ENCODE measurements at regions not wholly inside any gene's neighbourhood (a gene's known extent, or its start where the extent isn't known, plus 50 kb on each side); places are given as distances from the start of the nearest gene placed in this dataset.

DNA sequence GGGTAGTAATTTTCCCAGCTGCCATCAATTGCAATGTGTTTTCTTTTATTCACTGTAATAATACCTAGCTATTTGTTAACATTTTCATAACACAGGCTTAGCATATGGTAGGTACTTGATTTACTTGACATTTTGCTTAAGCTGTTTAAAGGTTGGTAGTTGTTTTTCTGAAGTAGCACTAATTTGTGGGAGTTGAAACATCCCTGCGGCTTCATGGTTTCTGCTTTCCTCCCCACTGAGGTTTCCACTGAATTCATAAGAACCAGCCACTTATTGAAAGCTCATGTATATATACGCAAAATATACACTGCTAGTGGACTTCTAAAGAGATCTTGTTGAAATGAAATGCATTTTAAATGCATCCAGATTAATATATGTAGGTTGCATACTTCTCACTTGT is 559.9 kb downstream of the TLE4 start:
- ChIA-PET POLR2A (no interaction called here), CTCF (no interaction called here)
- Histone ChIP-seq H3K4me1 (ENCODE audit: insufficient read depth, low read length) (no peaks in the 10 kb centered on the region), H3K4me3 (ENCODE audit: low read length) (no peak overlapping the region), H3K36me3 (ENCODE audit: insufficient read depth, low read length) (no peaks in the 10 kb centered on the region), H3K9me3 (ENCODE audit: low read length) (no peaks in the 10 kb centered on the region), H3K27ac (ENCODE audit: low read depth, low read length) (no peak overlapping the region), H3K27me3 (ENCODE audit: insufficient read depth, low read length, poor library complexity, severe bottlenecking) (no peaks in the 10 kb centered on the region)
- Mint-ChIP-seq H3K9me3 (no peaks in the 10 kb centered on the region), H3K4me3 (no peak overlapping the region), H3K4me1 (peaks cover 0 to 5% (median 0%) of the 10 kb centered on the region in 3 donors), H3K36me3 (no peaks in the 10 kb centered on the region), H3K27ac (no peak overlapping the region), H3K27me3 (peaks cover 0 to 2% of the 10 kb centered on the region in 2 donors)
- DNase-seq: no peak

DNA sequence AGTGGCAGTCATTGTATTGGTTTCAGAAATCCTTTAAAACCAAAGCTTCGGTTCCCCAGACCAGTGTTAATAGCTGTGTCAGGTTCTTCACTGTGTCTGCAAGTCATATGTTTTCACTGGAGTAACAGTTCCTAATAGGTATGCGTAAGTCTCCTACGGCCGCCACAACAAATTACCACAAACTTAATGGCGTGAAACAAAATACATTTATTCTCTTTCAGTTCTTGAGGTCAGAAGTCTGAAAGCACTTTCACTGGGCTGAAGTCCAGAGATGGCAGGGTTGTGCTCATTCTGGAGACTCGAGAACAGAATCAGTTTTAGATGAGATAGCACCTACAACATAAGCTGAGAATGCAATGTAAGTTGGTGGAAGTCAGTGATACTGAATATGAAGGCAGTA is 556.2 kb downstream of the TLE4 start:
- H3K9me3 ChIP-seq (ENCODE audit: low read length): no peaks in the 10 kb centered on the region
- Mint-ChIP-seq H3K36me3 (no peaks in the 10 kb centered on the region), H3K4me1 (no peaks in the 10 kb centered on the region), H3K27ac (no peak overlapping the region), H3K4me3 (no peak overlapping the region), H3K9me3 (no peaks in the 10 kb centered on the region), H3K27me3 (peaks cover 0 to 5% of the 10 kb centered on the region in 2 donors)
- DNase-seq: no peak
- no peaks in the 10 kb centered on the region for H3K27me3 ChIP-seq (ENCODE audit: insufficient read depth, low read length, poor library complexity, severe bottlenecking)
- no peaks in the 10 kb centered on the region for H3K4me1 ChIP-seq (ENCODE audit: insufficient read depth, low read length)
- H3K27ac ChIP-seq (ENCODE audit: low read depth, low read length): no peak overlapping the region
- ChIA-PET CTCF (no interaction called here), POLR2A (no interaction called here)
- H3K4me3 ChIP-seq (ENCODE audit: low read length): no peak overlapping the region
- H3K36me3 ChIP-seq (ENCODE audit: insufficient read depth, low read length): no peaks in the 10 kb centered on the region

DNA sequence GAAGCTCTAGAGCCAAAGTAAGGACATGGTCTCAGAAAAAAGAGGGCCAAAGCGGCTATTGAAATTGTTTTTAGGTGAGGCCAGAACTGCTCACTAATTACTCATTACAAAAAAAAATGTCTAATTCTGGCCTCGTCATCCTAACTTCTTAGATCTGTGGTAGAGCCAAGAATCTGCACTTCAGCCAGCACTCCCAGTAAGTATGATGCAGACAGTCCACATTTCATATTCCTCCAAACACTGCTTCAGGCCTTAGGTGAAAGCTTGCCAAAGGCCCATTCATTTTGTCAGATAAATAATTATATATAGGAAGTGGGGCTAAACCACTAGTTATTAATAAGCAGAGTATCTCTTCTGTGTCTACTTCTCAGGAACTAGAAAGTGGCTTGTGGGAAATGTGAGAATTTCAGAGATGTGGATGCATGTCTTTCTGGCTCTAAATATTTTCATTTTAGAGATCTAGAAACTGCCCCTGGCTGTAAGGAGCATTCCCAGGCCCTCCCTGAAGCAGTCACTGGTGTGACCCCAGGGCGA is 554.0 kb downstream of the TLE4 start:
- no peak for DNase-seq
- Histone ChIP-seq H3K4me1 (ENCODE audit: insufficient read depth, low read length) (no peaks in the 10 kb centered on the region), H3K36me3 (ENCODE audit: insufficient read depth, low read length) (no peaks in the 10 kb centered on the region), H3K27me3 (ENCODE audit: insufficient read depth, low read length, poor library complexity, severe bottlenecking) (no peaks in the 10 kb centered on the region), H3K4me3 (ENCODE audit: low read length) (no peak overlapping the region), H3K9me3 (ENCODE audit: low read length) (no peaks in the 10 kb centered on the region), H3K27ac (ENCODE audit: low read depth, low read length) (no peak overlapping the region)
- H3K27ac Mint-ChIP-seq: no peak overlapping the region
- no peaks in the 10 kb centered on the region for H3K36me3 Mint-ChIP-seq
- no peak overlapping the region for H3K4me3 Mint-ChIP-seq
- peaks cover 0 to 5% of the 10 kb centered on the region in 2 donors for H3K27me3 Mint-ChIP-seq
- H3K4me1 Mint-ChIP-seq: no peaks in the 10 kb centered on the region
- H3K9me3 Mint-ChIP-seq: peaks cover 0 to under 1% (median 0%) of the 10 kb centered on the region in 5 donors
- ChIA-PET CTCF (no interaction called here), POLR2A (no interaction called here)

DNA sequence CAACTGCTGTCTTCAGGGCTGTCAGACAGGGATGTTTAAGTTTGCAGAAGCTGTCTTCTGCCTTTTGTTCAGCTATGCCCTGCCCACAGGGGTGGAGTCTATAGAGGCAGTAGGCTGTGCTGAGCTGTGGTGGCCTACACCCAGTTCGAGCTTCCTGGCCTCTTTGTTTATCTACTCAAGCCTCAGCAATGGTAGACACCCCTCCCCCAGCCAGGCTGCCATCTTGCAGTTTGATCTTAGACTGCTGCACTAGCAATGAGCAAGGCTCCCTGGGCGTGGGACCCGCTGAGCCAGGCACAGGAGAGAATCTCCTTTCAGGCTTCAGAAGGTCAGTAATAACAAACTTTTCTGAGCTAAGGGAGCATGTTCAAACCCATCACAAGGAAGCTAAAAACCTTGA is 545.3 kb downstream of the TLE4 start:
- H3K27me3 Mint-ChIP-seq: peaks cover 3 to 18% of the 10 kb centered on the region in 2 donors

DNA sequence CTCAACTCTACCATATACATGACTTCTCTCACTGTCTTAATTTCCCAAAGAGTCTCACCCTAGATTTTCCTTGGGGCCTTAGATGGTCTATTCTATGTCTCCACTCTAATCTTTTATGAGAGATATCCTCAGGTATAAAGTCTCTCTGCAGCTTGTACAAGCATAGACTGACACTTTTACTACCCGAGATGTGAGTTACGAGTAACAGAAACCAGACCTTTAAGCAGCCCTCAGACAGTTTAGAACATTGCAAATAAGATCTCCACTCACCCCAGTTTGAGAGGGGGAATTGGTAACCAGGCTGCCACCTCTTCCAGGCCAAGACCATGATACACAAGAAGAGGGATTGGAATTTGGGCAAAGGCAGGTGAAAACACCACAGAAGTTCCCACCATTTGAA is 542.5 kb downstream of the TLE4 start:
- Mint-ChIP-seq H3K36me3 (no peaks in the 10 kb centered on the region), H3K27ac (no peak overlapping the region), H3K4me1 (no peaks in the 10 kb centered on the region), H3K9me3 (peaks cover 0 to 5% (median 4%) of the 10 kb centered on the region in 5 donors), H3K4me3 (no peak overlapping the region), H3K27me3 (peaks cover 3 to 18% of the 10 kb centered on the region in 2 donors)
- DNase-seq: no peak
- H3K4me1 ChIP-seq (ENCODE audit: insufficient read depth, low read length): no peaks in the 10 kb centered on the region
- POLR2A ChIA-PET: no interaction called here
- H3K27me3 ChIP-seq (ENCODE audit: insufficient read depth, low read length, poor library complexity, severe bottlenecking): no peaks in the 10 kb centered on the region
- CTCF ChIA-PET: no interaction called here
- no peak overlapping the region for H3K4me3 ChIP-seq (ENCODE audit: low read length)
- H3K9me3 ChIP-seq (ENCODE audit: low read length): no peaks in the 10 kb centered on the region
- no peak overlapping the region for H3K27ac ChIP-seq (ENCODE audit: low read depth, low read length)
- no peaks in the 10 kb centered on the region for H3K36me3 ChIP-seq (ENCODE audit: insufficient read depth, low read length)

More for the DNA sequence above, 545.3 kb downstream of the TLE4 start:
- Mint-ChIP-seq H3K9me3 (peaks cover 0 to 8% (median 4%) of the 10 kb centered on the region in 5 donors), H3K4me3 (no peak overlapping the region), H3K4me1 (no peaks in the 10 kb centered on the region), H3K27ac (no peak overlapping the region), H3K36me3 (no peaks in the 10 kb centered on the region)
- ChIA-PET POLR2A (no interaction called here), CTCF (no interaction called here)
- H3K27me3 ChIP-seq (ENCODE audit: insufficient read depth, low read length, poor library complexity, severe bottlenecking): no peaks in the 10 kb centered on the region
- no peaks in the 10 kb centered on the region for H3K36me3 ChIP-seq (ENCODE audit: insufficient read depth, low read length)
- no peak overlapping the region for H3K27ac ChIP-seq (ENCODE audit: low read depth, low read length)
- H3K4me1 ChIP-seq (ENCODE audit: insufficient read depth, low read length): no peaks in the 10 kb centered on the region
- no peak for DNase-seq
- H3K4me3 ChIP-seq (ENCODE audit: low read length): no peak overlapping the region
- no peaks in the 10 kb centered on the region for H3K9me3 ChIP-seq (ENCODE audit: low read length)

DNA sequence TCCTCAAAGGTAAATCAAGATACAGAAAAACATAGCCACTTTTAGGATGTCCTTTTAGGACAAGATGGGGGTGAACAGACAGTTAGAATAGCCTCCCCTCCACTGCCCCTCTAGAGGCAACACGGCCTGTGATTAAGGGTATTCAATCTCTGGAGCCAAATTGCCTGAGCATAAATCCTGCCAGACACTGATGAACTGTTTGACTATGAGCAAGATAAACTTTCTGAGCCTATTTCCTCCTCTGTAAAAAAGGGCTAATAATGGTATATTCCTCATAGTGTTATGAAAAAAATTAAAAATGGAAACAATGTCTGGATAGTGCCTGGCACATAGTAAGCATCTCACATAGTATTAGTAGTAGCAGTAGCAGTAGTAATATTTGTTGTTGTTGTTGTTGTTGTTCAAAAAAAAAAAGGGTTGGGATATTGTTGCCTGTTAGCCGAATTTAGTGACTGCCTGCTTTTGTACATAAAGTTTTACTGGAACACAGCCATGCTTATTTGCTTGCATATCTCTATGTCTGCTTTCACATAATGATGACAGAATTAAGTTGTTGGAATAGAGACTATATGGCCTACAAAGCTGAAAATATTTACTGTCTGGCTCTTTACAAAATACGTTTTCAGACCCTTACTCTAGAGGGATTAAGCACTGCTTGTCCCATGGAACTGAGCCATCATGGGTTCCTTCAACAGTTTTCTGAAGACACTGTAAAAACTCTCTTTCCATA is 536.3 kb downstream of the TLE4 start:
- POLR2A ChIA-PET: no interaction called here

DNA sequence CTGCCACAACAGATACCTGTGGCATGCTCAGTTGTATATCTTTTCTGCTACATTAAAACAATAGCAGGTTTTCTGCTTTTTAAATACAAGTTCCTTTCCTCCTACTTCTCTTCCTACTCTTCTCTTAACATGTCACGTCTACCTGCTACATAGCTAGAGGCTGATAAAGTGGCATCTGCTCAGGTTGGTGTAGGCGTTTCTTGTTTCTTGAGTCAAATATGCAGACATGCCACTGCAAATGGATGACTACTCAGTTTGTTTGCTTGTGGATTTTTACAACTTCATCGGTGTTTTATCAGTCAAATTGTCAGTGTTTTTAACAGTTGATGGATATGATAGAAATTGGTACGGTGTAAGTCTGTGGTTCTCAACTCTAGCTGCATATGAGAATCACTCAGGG is 525.7 kb downstream of the TLE4 start:
- H3K4me3 Mint-ChIP-seq: no peak overlapping the region
- Histone ChIP-seq H3K27ac (ENCODE audit: low read depth, low read length) (no peak overlapping the region), H3K27me3 (ENCODE audit: insufficient read depth, low read length, poor library complexity, severe bottlenecking) (no peaks in the 10 kb centered on the region), H3K4me1 (ENCODE audit: insufficient read depth, low read length) (no peaks in the 10 kb centered on the region), H3K36me3 (ENCODE audit: insufficient read depth, low read length) (no peaks in the 10 kb centered on the region), H3K4me3 (ENCODE audit: low read length) (no peak overlapping the region), H3K9me3 (ENCODE audit: low read length) (no peaks in the 10 kb centered on the region)
- no peak for DNase-seq
- no peaks in the 10 kb centered on the region for H3K9me3 Mint-ChIP-seq
- H3K4me1 Mint-ChIP-seq: no peaks in the 10 kb centered on the region
- POLR2A ChIA-PET: no interaction called here
- no peaks in the 10 kb centered on the region for H3K27me3 Mint-ChIP-seq
- H3K36me3 Mint-ChIP-seq: no peaks in the 10 kb centered on the region
- CTCF ChIA-PET: no interaction called here
- no peak overlapping the region for H3K27ac Mint-ChIP-seq

More for the DNA sequence above, 536.3 kb downstream of the TLE4 start:
- Histone ChIP-seq H3K27ac (ENCODE audit: low read depth, low read length) (no peak overlapping the region), H3K36me3 (ENCODE audit: insufficient read depth, low read length) (no peaks in the 10 kb centered on the region), H3K4me1 (ENCODE audit: insufficient read depth, low read length) (no peaks in the 10 kb centered on the region), H3K9me3 (ENCODE audit: low read length) (no peaks in the 10 kb centered on the region), H3K4me3 (ENCODE audit: low read length) (no peak overlapping the region), H3K27me3 (ENCODE audit: insufficient read depth, low read length, poor library complexity, severe bottlenecking) (no peaks in the 10 kb centered on the region)
- Mint-ChIP-seq H3K36me3 (no peaks in the 10 kb centered on the region), H3K27me3 (peaks cover 0 to 3% of the 10 kb centered on the region in 2 donors), H3K9me3 (peaks cover 0 to 5% (median 0%) of the 10 kb centered on the region in 5 donors), H3K27ac (no peak overlapping the region), H3K4me1 (no peaks in the 10 kb centered on the region), H3K4me3 (no peak overlapping the region)
- CTCF ChIA-PET: no interaction called here
- DNase-seq: no peak

DNA sequence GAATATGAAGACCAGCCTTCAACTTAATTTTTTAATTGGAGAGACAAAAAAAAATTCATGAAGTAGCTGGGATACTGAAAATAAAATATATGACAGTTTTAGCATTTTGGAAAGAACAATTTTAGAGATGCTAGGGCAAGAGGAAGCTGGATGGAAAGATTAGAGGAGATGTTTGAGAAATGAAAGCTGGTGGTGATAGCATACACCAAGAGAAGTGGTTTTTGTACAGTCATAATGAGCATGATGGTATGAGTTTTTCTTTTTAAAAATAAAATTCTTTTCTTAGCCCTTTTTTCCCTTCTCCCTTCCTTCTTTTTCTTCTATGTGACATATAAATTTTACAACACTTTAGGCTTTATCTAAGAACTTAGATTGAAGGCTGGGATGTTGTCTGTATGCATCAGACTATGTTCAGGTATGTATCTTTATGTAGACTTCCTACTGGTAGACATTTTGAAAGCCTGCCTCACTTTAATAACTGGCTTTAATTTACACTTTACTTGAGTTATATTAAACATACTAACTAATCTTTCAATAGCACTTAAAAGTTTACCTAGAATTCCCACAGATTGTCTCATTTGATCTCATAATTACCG is 522.5 kb downstream of the TLE4 start:
- Histone ChIP-seq H3K27ac (ENCODE audit: low read depth, low read length) (no peak overlapping the region), H3K4me1 (ENCODE audit: insufficient read depth, low read length) (no peaks in the 10 kb centered on the region), H3K4me3 (ENCODE audit: low read length) (no peak overlapping the region), H3K27me3 (ENCODE audit: insufficient read depth, low read length, poor library complexity, severe bottlenecking) (no peaks in the 10 kb centered on the region), H3K36me3 (ENCODE audit: insufficient read depth, low read length) (no peaks in the 10 kb centered on the region), H3K9me3 (ENCODE audit: low read length) (no peaks in the 10 kb centered on the region)
- ChIA-PET POLR2A (no interaction called here), CTCF (no interaction called here)
- H3K27ac Mint-ChIP-seq: no peak overlapping the region
- H3K4me3 Mint-ChIP-seq: no peak overlapping the region
- no peak for DNase-seq
- H3K27me3 Mint-ChIP-seq: peaks cover 0 to 2% of the 10 kb centered on the region in 2 donors
- H3K4me1 Mint-ChIP-seq: no peaks in the 10 kb centered on the region
- H3K36me3 Mint-ChIP-seq: no peaks in the 10 kb centered on the region
- H3K9me3 Mint-ChIP-seq: no peaks in the 10 kb centered on the region
